ENCODE measurements at regions not wholly inside any gene's neighbourhood (a gene's known extent, or its start where the extent isn't known, plus 50 kb on each side); places are given as distances from the start of the nearest gene placed in this dataset.
"Not testable (repeated sequence)": the region's sequence is repeated elsewhere in the genome, so short reads cannot be mapped to it uniquely, and the experiment has no call there.

DNA sequence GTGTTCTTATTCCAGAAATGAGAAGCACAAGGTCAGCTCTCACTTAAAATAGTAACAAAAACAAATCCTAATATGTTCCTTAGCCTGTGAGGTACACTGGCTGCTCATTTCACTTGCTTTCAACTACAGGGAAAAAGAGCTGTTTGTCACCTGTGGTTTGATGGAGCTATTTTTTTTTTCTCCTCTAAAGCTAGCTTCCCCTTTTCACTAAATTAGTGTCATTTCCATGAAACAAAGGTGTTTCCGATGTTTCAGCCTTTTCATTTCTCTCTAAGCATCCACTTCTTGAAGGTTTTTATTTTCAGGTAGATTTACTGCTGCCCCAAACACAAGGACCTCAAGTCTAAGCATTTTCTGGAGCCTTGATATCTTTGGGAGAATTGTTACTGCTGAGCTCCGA is 148.6 kb downstream of the RBMX2 start:
- no peak for DNase-seq (ENCODE audit: low read depth in 3 of 3, low spot score in 2 of 3)

DNA sequence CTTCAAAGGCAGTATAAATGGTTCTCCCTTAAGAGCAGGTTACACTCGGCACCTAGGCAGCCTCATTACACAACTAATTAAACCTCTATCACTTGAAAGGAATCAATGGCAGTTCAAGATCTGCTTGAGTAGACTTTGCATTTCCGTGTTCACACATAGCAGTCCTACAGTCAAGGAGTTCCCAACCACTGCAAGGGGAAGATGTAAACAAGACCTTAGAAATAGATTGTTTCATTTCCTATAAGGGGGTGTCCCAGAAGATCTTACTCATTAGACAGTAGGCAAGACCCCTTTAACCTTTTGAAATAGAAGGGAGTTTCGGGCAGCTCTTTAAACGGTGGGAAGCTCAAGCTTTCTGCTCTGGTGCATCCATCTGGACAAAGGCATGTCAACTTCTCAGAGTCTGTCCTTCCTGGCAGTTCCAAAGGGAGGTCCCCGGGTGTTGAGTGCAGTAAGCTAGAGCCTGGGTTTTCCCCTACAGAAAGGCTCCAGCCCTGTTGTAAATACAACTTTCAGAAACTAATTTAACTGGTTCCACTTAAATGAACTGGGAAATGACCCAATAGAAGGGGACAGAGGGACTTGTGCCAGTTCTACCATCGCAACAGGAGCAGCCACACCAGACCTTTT is 150.8 kb downstream of the RBMX2 start:
- no peak for DNase-seq (ENCODE audit: low read depth in 3 of 3, low spot score in 2 of 3)

DNA sequence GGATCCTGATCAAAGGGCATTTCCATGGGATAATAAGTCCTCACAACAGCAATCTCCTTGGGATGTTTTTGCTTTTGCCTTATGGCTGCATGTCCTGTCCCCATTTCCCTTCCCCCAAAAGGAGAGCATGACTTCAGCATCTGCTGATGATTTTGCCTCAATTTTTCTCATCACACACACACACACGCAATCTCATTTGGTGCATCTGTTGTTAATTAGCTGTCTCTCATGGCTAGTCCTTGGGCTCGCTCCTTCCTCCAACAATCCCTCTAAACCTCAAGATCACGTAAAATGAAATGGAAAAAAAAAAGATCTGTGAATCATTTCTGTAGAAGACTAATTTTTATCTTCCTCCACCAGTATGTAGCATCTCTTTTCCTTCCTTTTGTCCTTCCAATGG is 153.6 kb downstream of the RBMX2 start:
- DNase-seq (ENCODE audit: low read depth in 3 of 3, low spot score in 2 of 3), result no peak

DNA sequence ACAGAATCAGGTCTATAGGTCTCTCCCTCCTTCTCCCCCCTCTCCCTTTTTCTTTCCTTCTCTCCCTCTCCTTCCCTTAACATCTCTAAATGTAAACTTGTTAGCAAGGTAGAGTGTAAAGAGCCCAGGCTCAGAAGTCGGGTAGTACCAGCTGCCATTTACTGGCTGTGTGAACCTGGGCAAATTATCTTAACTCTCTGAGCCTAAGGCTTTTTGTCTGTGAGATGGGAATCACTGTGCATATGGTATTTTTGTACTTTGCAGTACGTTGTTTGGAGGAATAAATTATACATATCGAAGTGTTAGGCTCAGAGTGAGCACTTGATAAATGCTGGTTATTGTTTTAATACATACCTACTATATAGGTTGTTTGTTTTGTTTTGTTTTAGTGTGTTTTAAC is 154.0 kb downstream of the RBMX2 start:
- no peak for DNase-seq (ENCODE audit: low read depth in 3 of 3, low spot score in 2 of 3)

DNA sequence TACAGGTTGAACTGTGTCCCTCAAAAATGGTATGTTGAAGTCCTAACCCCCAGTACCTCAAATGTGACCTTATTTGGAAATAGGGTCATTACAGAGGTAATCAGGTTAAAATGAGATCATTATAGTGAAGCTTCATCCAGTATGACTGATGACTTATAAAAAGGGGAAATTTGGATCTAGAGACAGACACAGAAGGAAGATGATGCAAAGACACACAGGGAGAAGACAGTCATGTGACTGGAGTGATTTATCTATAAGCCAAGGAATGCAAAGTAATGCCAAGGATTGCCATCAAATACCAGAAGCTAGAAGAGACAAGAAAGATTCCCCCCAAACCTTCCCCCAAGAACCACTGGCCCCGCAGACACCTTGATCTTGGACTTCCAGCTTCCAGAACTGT is 155.2 kb downstream of the RBMX2 start:
- DNase-seq (ENCODE audit: low read depth in 3 of 3, low spot score in 2 of 3), result no peak

DNA sequence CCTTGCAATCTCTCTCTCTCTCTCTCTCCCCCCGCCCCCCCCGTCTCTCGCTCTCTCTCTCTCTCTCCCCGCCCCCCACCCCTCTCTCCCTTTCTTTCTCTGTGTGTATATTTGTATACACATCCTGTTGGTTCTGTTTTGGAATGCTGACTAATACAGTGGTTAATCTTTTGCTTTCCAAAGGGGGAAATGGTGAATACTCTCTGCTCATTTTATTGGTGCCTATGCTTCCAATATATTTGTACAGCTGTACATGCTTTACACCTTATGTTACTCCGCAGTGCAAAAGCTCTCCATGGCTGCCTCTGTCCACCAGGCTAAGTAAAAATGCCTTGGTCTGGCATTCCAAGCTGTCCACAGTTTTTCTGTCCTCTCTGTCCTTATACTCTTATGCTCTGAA is 158.8 kb downstream of the RBMX2 start:
- no peak for DNase-seq (ENCODE audit: low read depth in 3 of 3, low spot score in 2 of 3)

DNA sequence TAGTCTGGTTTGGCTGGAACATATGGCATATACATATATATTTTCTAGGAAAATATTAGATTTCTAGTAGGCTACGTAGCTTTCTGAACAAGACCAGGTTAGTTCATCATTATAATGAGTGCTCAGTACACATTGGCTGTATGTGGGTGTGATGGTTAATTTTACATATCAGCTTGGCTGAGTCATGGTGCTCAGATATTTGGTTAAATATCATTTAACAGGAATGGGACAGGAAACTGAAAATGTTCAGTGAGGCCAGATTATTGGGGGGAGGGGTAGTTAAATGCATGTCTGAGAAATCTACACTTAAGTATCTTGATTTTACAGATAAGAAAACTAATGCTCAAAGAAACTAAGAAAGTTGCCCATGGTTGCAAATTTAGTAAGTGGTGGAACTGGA is 160.1 kb downstream of the RBMX2 start:
- no peak for DNase-seq (ENCODE audit: low read depth in 3 of 3, low spot score in 2 of 3)

DNA sequence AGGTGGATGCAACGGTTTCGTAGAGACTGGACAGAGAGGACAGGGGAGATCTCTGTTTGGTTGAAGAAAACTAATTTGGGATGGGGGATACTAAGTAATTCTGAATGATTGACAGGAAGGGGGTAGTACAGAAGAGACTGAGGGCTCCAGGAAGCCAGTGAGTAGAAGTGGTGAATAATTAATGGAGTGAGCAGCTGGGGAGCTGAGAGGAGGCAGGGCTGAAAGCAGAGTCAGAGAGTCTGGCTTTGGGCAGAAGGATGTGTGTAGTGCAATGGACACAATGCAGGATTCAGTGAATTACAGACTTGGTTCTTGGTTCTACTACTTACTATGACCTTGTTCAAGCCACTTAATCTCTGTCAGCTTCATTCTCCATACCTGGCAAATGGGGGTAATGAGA is 161.7 kb downstream of the RBMX2 start:
- DNase-seq (ENCODE audit: low read depth in 3 of 3, low spot score in 2 of 3), result no peak

DNA sequence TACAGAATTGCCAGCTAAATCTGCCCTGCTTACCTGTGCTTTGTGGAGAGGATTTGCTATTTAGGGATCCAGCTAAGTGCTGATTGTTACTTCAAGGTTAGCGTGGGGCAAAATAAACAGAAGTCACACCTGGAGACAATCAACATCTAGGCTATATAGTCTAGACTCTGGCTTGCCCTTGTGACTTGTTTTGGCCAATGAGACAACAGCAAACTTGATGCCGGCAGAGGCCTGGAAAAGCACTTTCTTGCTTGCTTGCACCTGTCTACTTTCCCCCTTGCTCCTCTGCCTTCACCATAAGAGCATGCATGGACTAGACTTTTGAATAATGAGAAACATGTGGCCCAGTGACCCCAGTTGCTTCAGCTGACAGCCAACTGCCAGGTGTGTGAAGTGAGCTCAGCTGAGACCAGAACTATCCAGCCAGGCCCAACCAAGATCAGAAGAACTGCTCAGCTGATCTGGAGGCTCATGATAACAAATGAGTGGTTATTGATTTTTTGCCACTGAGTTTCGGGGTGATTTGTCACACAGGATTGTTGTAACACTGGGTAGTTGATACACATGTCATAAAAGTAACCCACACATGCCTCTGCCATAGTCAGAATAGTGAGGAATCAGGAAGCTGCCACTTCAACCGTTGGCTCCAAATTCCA is 164.4 kb downstream of the RBMX2 start:
- DNase-seq (ENCODE audit: low read depth in 3 of 3, low spot score in 2 of 3), result no peak

DNA sequence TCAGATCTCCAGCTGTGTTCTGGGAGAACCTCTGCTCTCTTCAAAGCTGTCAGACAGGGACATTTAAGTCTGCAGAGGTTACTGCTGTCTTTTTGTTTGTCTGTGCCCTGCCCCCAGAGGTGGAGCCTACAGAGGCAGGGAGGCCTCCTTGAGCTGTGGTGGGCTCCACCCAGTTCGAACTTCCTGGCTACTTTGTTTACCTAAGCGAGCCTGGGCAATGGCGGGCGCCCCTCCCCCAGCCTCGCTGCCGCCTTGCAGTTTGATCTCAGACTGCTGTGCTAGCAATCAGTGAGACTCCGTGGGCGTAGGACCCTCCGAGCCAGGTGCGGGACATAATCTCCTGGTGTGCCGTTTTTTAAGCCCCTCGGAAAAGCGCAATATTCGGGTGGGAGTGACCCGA is 171.2 kb downstream of the RBMX2 start:
- DNase-seq (ENCODE audit: low read depth in 3 of 3, low spot score in 2 of 3), result not testable (repeated sequence)

Measured in right renal cortex interstitium (tissue), 3 donors.